SK-N-SH treated with all-trans-retinoic acid at 6 μM for 48 hours (cell line): ENCODE measurements at regions not wholly inside any gene's neighbourhood (a gene's known extent, or its start where the extent isn't known, plus 50 kb on each side); places are given as distances from the start of the nearest gene placed in this dataset.
"Not testable (repeated sequence)": the region's sequence is repeated elsewhere in the genome, so short reads cannot be mapped to it uniquely, and the experiment has no call there.

Experiments
- ATAC-seq: fragments of 200-7000 bp; cut with Tn5 transposase; 3 replicates; pipeline ENCODE4 v1.9.1; 2020; ENCODE audit warnings: mild to moderate bottlenecking, moderate library complexity
- BACH2 ChIP-seq: fragments of 250-450 bp; sonication (Bioruptor Pico); IDR thresholded peaks from 2 replicates; pipeline ENCODE4 v1.9.0; 2021; ENCODE audit warnings: mild to moderate bottlenecking, borderline replicate concordance
- CSDC2 ChIP-seq: fragments of 250-450 bp; sonication (Bioruptor Pico); IDR thresholded peaks from 2 replicates; pipeline ENCODE4 v1.5.0; 2020; ENCODE audit warnings: mild to moderate bottlenecking, moderate library complexity
- ESRRG ChIP-seq: fragments of 250-450 bp; sonication (Bioruptor Pico); IDR thresholded peaks from 2 replicates; pipeline ENCODE4 v1.6.1; 2021; ENCODE audit warnings: mild to moderate bottlenecking
- GLIS3 ChIP-seq: fragments of 250-450 bp; sonication (Bioruptor Pico); IDR thresholded peaks from 2 replicates; pipeline ENCODE4 v1.5.0; 2020; ENCODE audit warnings: mild to moderate bottlenecking, moderate library complexity
- OSR1 ChIP-seq: fragments of 250-450 bp; sonication (Bioruptor Pico); IDR thresholded peaks from 2 replicates; pipeline ENCODE4 v1.8.0; 2022; ENCODE audit warnings: moderate library complexity, mild to moderate bottlenecking, inconsistent platforms
- PATZ1 ChIP-seq: fragments of 250-450 bp; sonication (Bioruptor Pico); IDR thresholded peaks from 2 replicates; pipeline ENCODE4 v1.8.0; 2020; ENCODE audit warnings: mild to moderate bottlenecking, moderate library complexity, borderline replicate concordance
- POU6F1 ChIP-seq: fragments of 250-450 bp; sonication (Bioruptor Pico); IDR thresholded peaks from 2 replicates; pipeline ENCODE4 v1.8.0; 2021; ENCODE audit warnings: low read depth, mild to moderate bottlenecking, moderate library complexity, borderline replicate concordance
- RARB ChIP-seq: fragments of 250-450 bp; sonication (Bioruptor Pico); IDR thresholded peaks from 2 replicates; pipeline ENCODE4 v1.8.0; 2021; ENCODE audit warnings: mild to moderate bottlenecking, moderate library complexity
- SNAI2 ChIP-seq: fragments of 250-450 bp; sonication (Bioruptor Pico); IDR thresholded peaks from 2 replicates; pipeline ENCODE4 v1.5.0; 2020; ENCODE audit warnings: mild to moderate bottlenecking, moderate library complexity
- TOX ChIP-seq: fragments of 250-450 bp; sonication (Bioruptor Pico); IDR thresholded peaks from 2 replicates; pipeline ENCODE4 v1.8.0; 2021; ENCODE audit warnings: mild to moderate bottlenecking, moderate library complexity, borderline replicate concordance
- ZC3H10 ChIP-seq: fragments of 250-450 bp; sonication (Bioruptor Pico); IDR thresholded peaks from 2 replicates; pipeline ENCODE4 v1.5.1; 2021; ENCODE audit warnings: mild to moderate bottlenecking, moderate library complexity
- ZFP3 ChIP-seq: fragments of 250-450 bp; sonication (Bioruptor Pico); IDR thresholded peaks from 2 replicates; pipeline ENCODE4 v1.5.0; 2020; ENCODE audit warnings: mild to moderate bottlenecking, moderate library complexity
- ZFP30 ChIP-seq: fragments of 450-650 bp; formaldehyde crosslinking; IDR thresholded peaks from 2 replicates; pipeline ENCODE4 v1.5.0; 2022; ENCODE audit warnings: mild to moderate bottlenecking, moderate library complexity
- ZNF70 ChIP-seq: fragments of 450-650 bp; formaldehyde crosslinking; IDR thresholded peaks from 2 replicates; pipeline ENCODE4 v1.5.0; 2020; ENCODE audit warnings: mild to moderate bottlenecking, moderate library complexity
- ZNF8 ChIP-seq: fragments of 450-650 bp; formaldehyde crosslinking; IDR thresholded peaks from 2 replicates; pipeline ENCODE4 v1.5.0; 2020; ENCODE audit warnings: mild to moderate bottlenecking, moderate library complexity
- TF ChIP-seq, protein P1 (sequence below): fragments of 250-450 bp; sonication (Bioruptor Pico); IDR thresholded peaks from 2 replicates; pipeline ENCODE4 v1.5.1; 2020; ENCODE audit warnings: low read depth, mild to moderate bottlenecking, moderate library complexity
- TF ChIP-seq, protein P2 (sequence below): fragments of 250-450 bp; sonication (Bioruptor Pico); IDR thresholded peaks from 2 replicates; pipeline ENCODE4 v1.5.1; 2021; ENCODE audit warnings: mild to moderate bottlenecking, moderate library complexity

GRCh38 chr14:100430571-100430970 lies 107.4 kb downstream of the SLC25A47 start:
- TF ChIP-seq RARB (CRISPR knock-in tag) (no peak), SNAI2 (CRISPR knock-in tag) (no peak), ESRRG (no peak), BACH2 (CRISPR knock-in tag) (no peak), ZFP30 (no peak)
- TF ChIP-seq, protein P1, sequence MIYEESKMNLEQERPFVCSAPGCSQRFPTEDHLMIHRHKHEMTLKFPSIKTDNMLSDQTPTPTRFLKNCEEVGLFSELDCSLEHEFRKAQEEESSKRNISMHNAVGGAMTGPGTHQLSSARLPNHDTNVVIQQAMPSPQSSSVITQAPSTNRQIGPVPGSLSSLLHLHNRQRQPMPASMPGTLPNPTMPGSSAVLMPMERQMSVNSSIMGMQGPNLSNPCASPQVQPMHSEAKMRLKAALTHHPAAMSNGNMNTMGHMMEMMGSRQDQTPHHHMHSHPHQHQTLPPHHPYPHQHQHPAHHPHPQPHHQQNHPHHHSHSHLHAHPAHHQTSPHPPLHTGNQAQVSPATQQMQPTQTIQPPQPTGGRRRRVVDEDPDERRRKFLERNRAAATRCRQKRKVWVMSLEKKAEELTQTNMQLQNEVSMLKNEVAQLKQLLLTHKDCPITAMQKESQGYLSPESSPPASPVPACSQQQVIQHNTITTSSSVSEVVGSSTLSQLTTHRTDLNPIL (CRISPR knock-in tag) = no peak
- no peak for ATAC-seq

DNA sequence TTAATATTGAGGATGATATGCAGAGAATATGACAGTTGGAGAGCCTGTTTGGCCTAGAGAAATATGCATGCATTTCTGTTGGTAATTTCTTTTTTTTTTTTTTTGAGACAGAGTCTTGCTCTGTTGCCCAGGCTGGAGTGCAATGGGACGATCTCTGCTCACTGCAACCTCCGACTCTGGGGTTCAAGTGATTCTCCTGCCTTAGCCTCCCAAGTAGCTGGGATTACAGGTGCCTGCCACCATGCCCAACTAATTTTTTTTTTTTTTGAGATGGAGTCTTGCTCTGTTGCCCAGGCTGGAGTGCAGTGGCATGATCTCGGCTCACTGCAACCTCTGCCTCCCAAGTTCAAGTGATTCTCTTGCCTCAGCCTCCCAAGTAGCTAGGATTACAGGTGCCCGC lies 108.3 kb downstream of the SLC25A47 start:
- not testable (repeated sequence) for ATAC-seq

DNA sequence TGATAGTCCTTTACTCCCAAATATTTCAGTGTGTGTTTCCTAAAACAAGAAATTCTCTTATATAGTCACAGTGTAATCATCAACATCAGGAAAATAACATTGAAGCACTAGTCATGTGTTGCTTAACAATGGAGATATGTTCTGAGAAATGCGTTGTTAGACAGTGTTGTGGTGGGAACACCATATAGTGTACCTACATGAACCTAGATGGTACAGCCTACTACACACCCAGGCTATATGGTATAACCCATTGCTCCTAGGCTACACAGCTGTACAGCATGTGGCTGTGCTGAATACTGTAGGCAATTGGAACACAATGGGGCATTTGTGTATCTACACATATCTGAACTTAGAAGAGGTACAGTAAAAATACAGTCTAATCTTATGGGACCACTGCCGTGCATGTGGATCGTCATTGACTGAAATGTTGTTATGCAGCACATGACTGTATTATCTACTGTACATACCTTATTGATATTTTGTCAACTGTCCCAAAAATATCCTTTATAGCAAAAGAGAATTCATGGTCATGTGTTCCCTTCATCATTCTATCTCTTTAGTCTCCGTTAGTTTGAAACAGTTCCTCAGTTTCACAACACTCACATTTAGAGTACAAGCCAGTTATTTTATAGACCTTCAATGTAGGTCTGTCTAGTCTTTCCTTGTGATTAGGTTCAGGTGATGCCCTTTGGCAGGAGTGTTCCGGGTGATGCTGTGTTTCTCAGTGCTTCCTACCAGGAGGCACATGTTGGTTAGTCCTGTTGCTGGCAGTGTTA lies 109.7 kb downstream of the SLC25A47 start:
- ATAC-seq = no peak
- TF ChIP-seq SNAI2 (CRISPR knock-in tag) = no peak
- TF ChIP-seq ZC3H10 (CRISPR knock-in tag) = no peak
- no peak for TF ChIP-seq POU6F1
- no peak for TF ChIP-seq BACH2 (CRISPR knock-in tag)
- TF ChIP-seq, protein P2, sequence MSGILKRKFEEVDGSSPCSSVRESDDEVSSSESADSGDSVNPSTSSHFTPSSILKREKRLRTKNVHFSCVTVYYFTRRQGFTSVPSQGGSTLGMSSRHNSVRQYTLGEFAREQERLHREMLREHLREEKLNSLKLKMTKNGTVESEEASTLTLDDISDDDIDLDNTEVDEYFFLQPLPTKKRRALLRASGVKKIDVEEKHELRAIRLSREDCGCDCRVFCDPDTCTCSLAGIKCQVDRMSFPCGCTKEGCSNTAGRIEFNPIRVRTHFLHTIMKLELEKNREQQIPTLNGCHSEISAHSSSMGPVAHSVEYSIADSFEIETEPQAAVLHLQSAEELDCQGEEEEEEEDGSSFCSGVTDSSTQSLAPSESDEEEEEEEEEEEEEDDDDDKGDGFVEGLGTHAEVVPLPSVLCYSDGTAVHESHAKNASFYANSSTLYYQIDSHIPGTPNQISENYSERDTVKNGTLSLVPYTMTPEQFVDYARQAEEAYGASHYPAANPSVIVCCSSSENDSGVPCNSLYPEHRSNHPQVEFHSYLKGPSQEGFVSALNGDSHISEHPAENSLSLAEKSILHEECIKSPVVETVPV (CRISPR knock-in tag) = no peak
- TF ChIP-seq, all 23 proteins: peak for 0

GRCh38 chr14:100433428-100433814 lies 110.3 kb downstream of the SLC25A47 start:
- ATAC-seq = no peak
- TF ChIP-seq ZNF70 (CRISPR knock-in tag) (no peak), RARB (CRISPR knock-in tag) (no peak), ZC3H10 (CRISPR knock-in tag) (no peak), CSDC2 (CRISPR knock-in tag) (no peak), OSR1 (no peak), PATZ1 (CRISPR knock-in tag) (no peak), GLIS3 (no peak), SNAI2 (CRISPR knock-in tag) (no peak), POU6F1 (no peak), TOX (CRISPR knock-in tag) (no peak), ZFP3 (no peak), BACH2 (CRISPR knock-in tag) (no peak), ZNF8 (CRISPR knock-in tag) (no peak), ZFP30 (no peak)
- TF ChIP-seq, protein P1 (CRISPR knock-in tag) = no peak
